IPS-11a (cell line): ENCODE measurements at regions not wholly inside any gene's neighbourhood (a gene's known extent, or its start where the extent isn't known, plus 50 kb on each side); places are given as distances from the start of the nearest gene placed in this dataset.
"Not testable (repeated sequence)": the region's sequence is repeated elsewhere in the genome, so short reads cannot be mapped to it uniquely, and the experiment has no call there.

Experiments
- H3K4me3 ChIP-seq: one replicate; pipeline ENCODE4 v1.5.1; 2013; ENCODE audit warnings: low read depth, low read length, control low read depth

- H3K4me3 ChIP-seq: no peak overlapping the region
Measured at GRCh38 chr2:34519659-34520058, 920.6 kb upstream of the FAM98A start.

GRCh38 chr2:34498561-34498960 lies 899.5 kb upstream of the FAM98A start:
- H3K4me3 ChIP-seq: no peak overlapping the region

- H3K4me3 ChIP-seq: not testable (repeated sequence)
Measured at GRCh38 chr2:34494192-34494591, 895.1 kb upstream of the FAM98A start.

- no peak overlapping the region for H3K4me3 ChIP-seq
Measured at GRCh38 chr2:34492561-34493455, 893.7 kb upstream of the FAM98A start.

- H3K4me3 ChIP-seq: no peak overlapping the region
Measured at GRCh38 chr2:34486965-34487364, 887.9 kb upstream of the FAM98A start.

- H3K4me3 ChIP-seq: no peak overlapping the region
Measured at GRCh38 chr2:34481542-34481941, 882.4 kb upstream of the FAM98A start.

- no peak overlapping the region for H3K4me3 ChIP-seq
Measured at GRCh38 chr2:34480366-34480765, 881.3 kb upstream of the FAM98A start.

GRCh38 chr2:34475156-34475555 lies 876.1 kb upstream of the FAM98A start:
- no peak overlapping the region for H3K4me3 ChIP-seq

GRCh38 chr2:34474646-34475045 lies 875.5 kb upstream of the FAM98A start:
- H3K4me3 ChIP-seq: no peak overlapping the region

GRCh38 chr2:34447097-34447496 lies 848.0 kb upstream of the FAM98A start:
- no peak overlapping the region for H3K4me3 ChIP-seq

- no peak overlapping the region for H3K4me3 ChIP-seq
Measured at GRCh38 chr2:34423301-34423700, 824.2 kb upstream of the FAM98A start.

- H3K4me3 ChIP-seq: no peak overlapping the region
Measured at GRCh38 chr2:34419856-34420255, 820.8 kb upstream of the FAM98A start.

- H3K4me3 ChIP-seq: no peak overlapping the region
Measured at GRCh38 chr2:34416856-34417255, 817.8 kb upstream of the FAM98A start.

- no peak overlapping the region for H3K4me3 ChIP-seq
Measured at GRCh38 chr2:34414856-34415255, 815.8 kb upstream of the FAM98A start.

GRCh38 chr2:34408100-34408499 lies 809.0 kb upstream of the FAM98A start:
- no peak overlapping the region for H3K4me3 ChIP-seq

GRCh38 chr2:34403512-34403911 lies 804.4 kb upstream of the FAM98A start:
- H3K4me3 ChIP-seq: no peak overlapping the region

GRCh38 chr2:34402376-34402775 lies 803.3 kb upstream of the FAM98A start:
- no peak overlapping the region for H3K4me3 ChIP-seq

- no peak overlapping the region for H3K4me3 ChIP-seq
Measured at GRCh38 chr2:34401186-34401585, 802.1 kb upstream of the FAM98A start.

GRCh38 chr2:34388446-34388845 lies 789.3 kb upstream of the FAM98A start:
- H3K4me3 ChIP-seq: no peak overlapping the region

GRCh38 chr2:34387536-34387935 lies 788.4 kb upstream of the FAM98A start:
- H3K4me3 ChIP-seq: no peak overlapping the region

- no peak overlapping the region for H3K4me3 ChIP-seq
Measured at GRCh38 chr2:34379586-34379985, 780.5 kb upstream of the FAM98A start.

GRCh38 chr2:34373586-34374233 lies 774.6 kb upstream of the FAM98A start:
- no peak overlapping the region for H3K4me3 ChIP-seq
